B cell (primary cell): ENCODE measurements at regions not wholly inside any gene's neighbourhood (a gene's known extent, or its start where the extent isn't known, plus 50 kb on each side); places are given as distances from the start of the nearest gene placed in this dataset.
"Not testable (repeated sequence)": the region's sequence is repeated elsewhere in the genome, so short reads cannot be mapped to it uniquely, and the experiment has no call there.

ENCODE experiments used
- EZH2 ChIP-seq: IDR thresholded peaks from 2 replicates; pipeline ENCODE4 v1.6.1; 2012; ENCODE audit warnings: borderline replicate concordance, low read depth, mild to moderate bottlenecking, moderate library complexity, low read length; ENCODE audit not compliant: insufficient read depth, poor library complexity, severe bottlenecking
- TF ChIP-seq, protein P1 (sequence below): fragments of 200-600 bp; IDR thresholded peaks from one replicate; pipeline ENCODE4 v1.8.0; 2022; ENCODE audit warnings: antibody characterized with exemption, mild to moderate bottlenecking

DNA sequence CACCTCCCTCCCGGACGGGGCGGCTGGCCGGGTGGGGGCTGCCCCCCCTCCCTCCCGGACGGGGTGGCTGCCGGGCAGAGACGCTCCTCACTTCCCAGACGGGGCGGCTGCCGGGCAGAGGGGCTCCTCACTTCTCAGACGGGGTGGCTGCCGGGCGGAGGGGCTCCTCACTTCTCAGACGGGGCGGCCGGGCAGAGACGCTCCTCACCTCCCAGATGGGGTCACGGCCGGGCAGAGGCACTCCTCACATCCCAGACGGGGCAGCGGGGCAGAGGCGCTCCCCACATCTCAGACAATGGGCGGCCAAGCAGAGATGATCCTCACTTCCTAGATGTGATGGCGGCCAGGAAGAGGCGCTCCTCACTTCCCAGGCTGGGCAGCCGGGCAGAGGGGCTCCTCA is 1430.4 kb upstream of the FLRT2 start:
- TF ChIP-seq, protein P1, sequence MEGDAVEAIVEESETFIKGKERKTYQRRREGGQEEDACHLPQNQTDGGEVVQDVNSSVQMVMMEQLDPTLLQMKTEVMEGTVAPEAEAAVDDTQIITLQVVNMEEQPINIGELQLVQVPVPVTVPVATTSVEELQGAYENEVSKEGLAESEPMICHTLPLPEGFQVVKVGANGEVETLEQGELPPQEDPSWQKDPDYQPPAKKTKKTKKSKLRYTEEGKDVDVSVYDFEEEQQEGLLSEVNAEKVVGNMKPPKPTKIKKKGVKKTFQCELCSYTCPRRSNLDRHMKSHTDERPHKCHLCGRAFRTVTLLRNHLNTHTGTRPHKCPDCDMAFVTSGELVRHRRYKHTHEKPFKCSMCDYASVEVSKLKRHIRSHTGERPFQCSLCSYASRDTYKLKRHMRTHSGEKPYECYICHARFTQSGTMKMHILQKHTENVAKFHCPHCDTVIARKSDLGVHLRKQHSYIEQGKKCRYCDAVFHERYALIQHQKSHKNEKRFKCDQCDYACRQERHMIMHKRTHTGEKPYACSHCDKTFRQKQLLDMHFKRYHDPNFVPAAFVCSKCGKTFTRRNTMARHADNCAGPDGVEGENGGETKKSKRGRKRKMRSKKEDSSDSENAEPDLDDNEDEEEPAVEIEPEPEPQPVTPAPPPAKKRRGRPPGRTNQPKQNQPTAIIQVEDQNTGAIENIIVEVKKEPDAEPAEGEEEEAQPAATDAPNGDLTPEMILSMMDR: not testable (repeated sequence)
- not testable (repeated sequence) for TF ChIP-seq EZH2
